GM12878 (cell line): ENCODE measurements at regions not wholly inside any gene's neighbourhood (a gene's known extent, or its start where the extent isn't known, plus 50 kb on each side); places are given as distances from the start of the nearest gene placed in this dataset.
A peak's percentile ranks its signal among the peaks of the same experiment; 100 is the strongest.

Experiments
- ATAC-seq: fragments of 200-7000 bp; cut with Tn5 transposase; 3 replicates; pipeline ENCODE4 v1.9.1; 2020; ENCODE audit warnings: mild to moderate bottlenecking, moderate library complexity
- BruUV-seq: library from RNA; stranded (reverse); fragments of 400-500 nt; replicated peaks from 2 replicates; lab custom pipeline; 2021; lab: Mats Ljungman, UMichigan
- CTCF ChIA-PET: fragments of 300-600 bp; sonication (Branson Sonifier 250); formaldehyde crosslinking; extraction: SDS; loops from one replicate; lab custom pipeline; 2021; ENCODE audit warnings: inconsistent platforms; lab: Yijun Ruan, JAX
- POLR2A ChIA-PET: fragments of 350-600 bp; formaldehyde crosslinking; extraction: SDS; loops from one replicate; lab custom pipeline; 2021; ENCODE audit warnings: inconsistent platforms; lab: Charles Lee
- RAD21 ChIA-PET: fragments of 300-600 bp; sonication (Branson Sonifier 250); formaldehyde crosslinking; loops from one replicate; lab custom pipeline; 2023; ENCODE audit warnings: antibody characterized with exemption; ENCODE audit not compliant: unreplicated experiment; lab: Charles Lee
- SMC1A ChIA-PET: fragments of 300-600 bp; sonication (Branson Sonifier 250); formaldehyde crosslinking; loops from one replicate; lab custom pipeline; 2023; ENCODE audit not compliant: unreplicated experiment, uncharacterized antibody; lab: Charles Lee
- DNase-seq: peaks from one replicate; pipeline ENCODE4 v3.0.0-alpha.2; 2011; ENCODE audit warnings: low read depth, low spot score
- FAIRE-seq: peaks from 3 replicates; lab custom pipeline; 2011; peaks lifted over from hg19 to GRCh38; lab: Jason Lieb, UNC
- H2AFZ ChIP-seq: 2 replicates; pipeline ENCODE4 v1.6.0; 2011; ENCODE audit warnings: low read depth, low read length, control low read depth; ENCODE audit not compliant: control insufficient read depth
- H3K27ac ChIP-seq: 2 replicates; pipeline ENCODE4 v1.5.1; 2011; ENCODE audit warnings: control low read depth; ENCODE audit not compliant: control insufficient read depth, insufficient read depth
- H3K27me3 ChIP-seq, 2 experiments: replicated peaks in 1 of 2; 2 replicates each; pipeline versions ENCODE4 v1.6.0 to v1.6.1; 2011; ENCODE audit warnings: low read length in 1 of 2; ENCODE audit not compliant: control insufficient read depth in 2 of 2, insufficient read depth in 2 of 2
- H3K36me3 ChIP-seq, 2 experiments: 2 replicates each; pipeline ENCODE4 v1.5.1; 2011; ENCODE audit warnings: low read length in 1 of 2; ENCODE audit not compliant: control insufficient read depth in 2 of 2, insufficient read depth in 2 of 2
- H3K4me1 ChIP-seq: 2 replicates; pipeline ENCODE4 v1.6.1; 2011; ENCODE audit warnings: mild to moderate bottlenecking, low read length, moderate library complexity, mixed read lengths; ENCODE audit not compliant: control insufficient read depth, insufficient read depth
- H3K4me2 ChIP-seq: 2 replicates; pipeline ENCODE4 v1.6.0; 2011; ENCODE audit warnings: control low read depth; ENCODE audit not compliant: control insufficient read depth, insufficient read depth
- H3K4me3 ChIP-seq: fragments of 200-600 bp; sonication (generic); 2 replicates; pipeline ENCODE4 v1.5.1; 2016
- H3K79me2 ChIP-seq: 2 replicates; pipeline ENCODE4 v1.6.0; 2011; ENCODE audit warnings: low read length; ENCODE audit not compliant: control insufficient read depth, insufficient read depth
- H3K9ac ChIP-seq: 2 replicates; pipeline ENCODE4 v1.8.0; 2011; ENCODE audit warnings: low read length, control low read depth, mixed read lengths; ENCODE audit not compliant: control insufficient read depth, insufficient read depth
- H3K9me3 ChIP-seq: replicated peaks from 3 replicates; pipeline ENCODE4 v1.5.1; 2011; ENCODE audit warnings: mild to moderate bottlenecking, low read length; ENCODE audit not compliant: control insufficient read depth, insufficient read depth
- H4K20me1 ChIP-seq: 2 replicates; pipeline ENCODE4 v1.6.0; 2011; ENCODE audit not compliant: control insufficient read depth, insufficient read depth
- CHD1 ChIP-seq: IDR thresholded peaks from 2 replicates; pipeline ENCODE4 v1.6.1; 2012; ENCODE audit warnings: low read depth, low read length, improper control_type of control experiment
- ETV6 ChIP-seq, 2 experiments: fragments of 450-650 bp in 1 of 2; IDR thresholded peaks in 1 of 2; conservative IDR thresholded peaks in 1 of 2; 2 replicates each; pipeline ENCODE4 v1.6.1; 2014; ENCODE audit warnings: antibody characterized with exemption in 1 of 2, borderline replicate concordance in 1 of 2, low read depth in 1 of 2, mild to moderate bottlenecking in 1 of 2, moderate library complexity in 1 of 2
- PML ChIP-seq: IDR thresholded peaks from 2 replicates; pipeline ENCODE4 v1.6.1; 2012; ENCODE audit warnings: low read length, inconsistent platforms
- RFX5 ChIP-seq: IDR thresholded peaks from 2 replicates; pipeline ENCODE4 v1.6.1; 2011; ENCODE audit warnings: low read depth, low read length, improper control_type of control experiment
- SIN3A ChIP-seq: IDR thresholded peaks from 2 replicates; pipeline ENCODE4 v1.6.1; 2012; ENCODE audit warnings: low read depth, low read length, improper control_type of control experiment
- SMARCA5 ChIP-seq: fragments of 450-650 bp; IDR thresholded peaks from 2 replicates; pipeline ENCODE4 v1.6.1; 2017; ENCODE audit warnings: mild to moderate bottlenecking
- SRF ChIP-seq, 2 experiments: IDR thresholded peaks; 2 replicates each; pipeline ENCODE4 v1.6.1; 2011; ENCODE audit warnings: low read depth in 2 of 2, low read length in 2 of 2, mild to moderate bottlenecking in 1 of 2, moderate library complexity in 1 of 2
- TCF7 ChIP-seq: IDR thresholded peaks from 2 replicates; pipeline ENCODE4 v1.6.1; 2014; ENCODE audit warnings: antibody characterized with exemption, borderline replicate concordance
- ZZZ3 ChIP-seq: IDR thresholded peaks from 2 replicates; pipeline ENCODE4 v1.6.1; 2011; ENCODE audit warnings: low read depth; ENCODE audit not compliant: control insufficient read depth, insufficient read length
- WGBS: methylation state at CpG from one replicate; pipeline ENCODE4 v1.1.6; 2016; ENCODE audit warnings: low lambda C conversion rate; ENCODE audit not compliant: insufficient replicate concordance, insufficient coverage; ENCODE audit errors: missing lambda C conversion rate; 5-methylcytosine and 5-hydroxymethylcytosine counted together
- in situ Hi-C: fragments of 300-500 bp; cut with MboI; formaldehyde crosslinking; loops from 9 replicates; pipeline ENCODE4 v1.14.3; 2018; ENCODE audit warnings: mixed read lengths
- intact Hi-C: fragments of 100-400 bp; cut with micrococcal nuclease; formaldehyde crosslinking; loops from one replicate; pipeline ENCODE4 v1.14.2; 2022; ENCODE audit not compliant: unreplicated experiment
- TF ChIP-seq, protein P1 (sequence below): fragments of 450-650 bp; IDR thresholded peaks from 2 replicates; pipeline ENCODE4 v1.6.1; 2017; ENCODE audit warnings: mild to moderate bottlenecking
- TF ChIP-seq, protein P2 (sequence below): IDR thresholded peaks from 2 replicates; pipeline ENCODE4 v1.6.1; 2011; ENCODE audit warnings: low read depth, low read length, improper control_type of control experiment, borderline replicate concordance
- TF ChIP-seq, protein P3 (sequence below): IDR thresholded peaks from 2 replicates; pipeline ENCODE4 v1.6.1; 2012; ENCODE audit warnings: low read depth, low read length, improper control_type of control experiment
- TF ChIP-seq, protein P4 (sequence below): IDR thresholded peaks from 2 replicates; pipeline ENCODE4 v1.6.1; 2012; ENCODE audit warnings: improper control_type of control experiment, low read depth, low read length; ENCODE audit not compliant: insufficient replicate concordance

DNA sequence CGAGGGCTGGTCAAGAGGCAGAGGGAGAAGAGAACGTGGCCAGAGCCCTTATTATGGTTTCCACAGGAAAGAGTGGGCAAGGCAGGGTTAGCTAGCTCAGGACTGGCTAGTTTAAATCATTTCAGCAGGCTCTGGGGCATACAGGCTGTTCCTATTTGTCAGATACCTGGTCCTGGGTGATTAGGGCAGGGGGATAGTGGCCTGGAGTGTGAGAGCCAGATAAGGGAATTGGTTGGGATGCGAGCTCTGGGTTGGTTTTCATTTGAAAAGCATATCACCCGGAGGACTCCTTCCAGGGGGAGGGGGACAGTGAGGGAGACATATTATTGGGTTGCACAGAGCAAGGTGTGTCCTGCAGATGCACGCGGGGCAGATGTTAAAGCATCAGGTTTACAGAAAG, 75.3 kb upstream of the CLDN10 start (continued):
- TF ChIP-seq, protein P1, sequence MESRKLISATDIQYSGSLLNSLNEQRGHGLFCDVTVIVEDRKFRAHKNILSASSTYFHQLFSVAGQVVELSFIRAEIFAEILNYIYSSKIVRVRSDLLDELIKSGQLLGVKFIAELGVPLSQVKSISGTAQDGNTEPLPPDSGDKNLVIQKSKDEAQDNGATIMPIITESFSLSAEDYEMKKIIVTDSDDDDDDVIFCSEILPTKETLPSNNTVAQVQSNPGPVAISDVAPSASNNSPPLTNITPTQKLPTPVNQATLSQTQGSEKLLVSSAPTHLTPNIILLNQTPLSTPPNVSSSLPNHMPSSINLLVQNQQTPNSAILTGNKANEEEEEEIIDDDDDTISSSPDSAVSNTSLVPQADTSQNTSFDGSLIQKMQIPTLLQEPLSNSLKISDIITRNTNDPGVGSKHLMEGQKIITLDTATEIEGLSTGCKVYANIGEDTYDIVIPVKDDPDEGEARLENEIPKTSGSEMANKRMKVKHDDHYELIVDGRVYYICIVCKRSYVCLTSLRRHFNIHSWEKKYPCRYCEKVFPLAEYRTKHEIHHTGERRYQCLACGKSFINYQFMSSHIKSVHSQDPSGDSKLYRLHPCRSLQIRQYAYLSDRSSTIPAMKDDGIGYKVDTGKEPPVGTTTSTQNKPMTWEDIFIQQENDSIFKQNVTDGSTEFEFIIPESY = no peak
- TF ChIP-seq SIN3A (no peak), ZZZ3 (no peak), RFX5 (no peak), ETV6 (conservative IDR thresholded peaks at IDR 0.05 in 1 of 2, IDR thresholded peaks at IDR 0.05 in 1 of 2; ENCODE audit: borderline replicate concordance in 1 of 2, low read depth in 1 of 2) (no peak)
- TF ChIP-seq, protein P2, sequence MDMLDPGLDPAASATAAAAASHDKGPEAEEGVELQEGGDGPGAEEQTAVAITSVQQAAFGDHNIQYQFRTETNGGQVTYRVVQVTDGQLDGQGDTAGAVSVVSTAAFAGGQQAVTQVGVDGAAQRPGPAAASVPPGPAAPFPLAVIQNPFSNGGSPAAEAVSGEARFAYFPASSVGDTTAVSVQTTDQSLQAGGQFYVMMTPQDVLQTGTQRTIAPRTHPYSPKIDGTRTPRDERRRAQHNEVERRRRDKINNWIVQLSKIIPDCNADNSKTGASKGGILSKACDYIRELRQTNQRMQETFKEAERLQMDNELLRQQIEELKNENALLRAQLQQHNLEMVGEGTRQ = no peak
- TF ChIP-seq, protein P3, sequence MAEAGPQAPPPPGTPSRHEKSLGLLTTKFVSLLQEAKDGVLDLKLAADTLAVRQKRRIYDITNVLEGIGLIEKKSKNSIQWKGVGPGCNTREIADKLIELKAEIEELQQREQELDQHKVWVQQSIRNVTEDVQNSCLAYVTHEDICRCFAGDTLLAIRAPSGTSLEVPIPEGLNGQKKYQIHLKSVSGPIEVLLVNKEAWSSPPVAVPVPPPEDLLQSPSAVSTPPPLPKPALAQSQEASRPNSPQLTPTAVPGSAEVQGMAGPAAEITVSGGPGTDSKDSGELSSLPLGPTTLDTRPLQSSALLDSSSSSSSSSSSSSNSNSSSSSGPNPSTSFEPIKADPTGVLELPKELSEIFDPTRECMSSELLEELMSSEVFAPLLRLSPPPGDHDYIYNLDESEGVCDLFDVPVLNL = no peak

DNA sequence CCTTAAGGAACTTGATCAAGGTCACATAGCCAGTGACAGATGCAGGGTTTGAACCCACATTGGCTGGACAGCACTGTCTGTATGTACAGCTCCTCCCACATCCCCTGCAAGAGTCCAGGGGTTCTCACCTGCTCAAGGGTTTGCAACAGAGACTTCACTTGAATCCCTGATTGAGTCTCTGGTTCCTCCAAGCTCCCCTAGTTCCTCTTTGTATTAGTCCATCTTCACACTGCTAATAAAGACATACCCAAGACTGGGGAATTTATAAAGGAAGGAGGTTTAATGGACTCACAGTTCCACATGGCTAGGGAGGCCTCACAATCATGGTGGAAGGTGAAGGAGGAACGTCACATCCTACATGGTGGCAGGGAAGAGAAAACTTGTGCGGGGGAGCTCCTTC, 72.8 kb upstream of the CLDN10 start:
- no peak overlapping the region for H3K9ac ChIP-seq
- H3K4me2 ChIP-seq = peak overlapping the region; percentile 11
- H3K36me3 ChIP-seq = no peaks in the 10 kb centered on the region
- RAD21 ChIA-PET = interaction anchor here (1.2 to 5.6 kb wide), 5 partner anchors 11 to 297 kb away, joined by 3 to 32 read pairs (median 3); no protein-coding TSS in a partner anchor
- peaks cover 21% of the 10 kb centered on the region for H3K4me1 ChIP-seq
- SMC1A ChIA-PET = interaction anchor here (0.7 to 1.6 kb wide), 8 partner anchors 12 to 1040 kb away, joined by 3 to 6 read pairs (median 4); no protein-coding TSS in a partner anchor
- H4K20me1 ChIP-seq = no peaks in the 10 kb centered on the region
- H3K9me3 ChIP-seq = peaks cover 3% of the 10 kb centered on the region; the same call in 2 of the 3 replicates
- H2AFZ ChIP-seq = no peak overlapping the region; the same call in 1 of the 2 replicates
- intact Hi-C loops (loop anchor here (2.0 to 5.0 kb wide), 3 partner anchors 177 to 805 kb away; partner anchors contain the start of gene ABCC4), in situ Hi-C loops (loop anchor here (5.0 to 10.0 kb wide), 2 partner anchors 287 to 805 kb away; no protein-coding TSS in a partner anchor)
- no TSS peak for BruUV-seq
- DNase-seq (peak; percentile 36), FAIRE-seq (no peak), ATAC-seq (peak; percentile 39)
- CTCF ChIA-PET = interaction anchor here (0.8 to 6.2 kb wide), 10 partner anchors 12 to 860 kb away, joined by 3 to 39 read pairs (median 4); no protein-coding TSS in a partner anchor
- POLR2A ChIA-PET = no interaction called here
- WGBS = 28% methylated on average over 2 of the region's 2 CpGs
- no peaks in the 10 kb centered on the region for H3K27me3 ChIP-seq
- no peak overlapping the region for H3K4me3 ChIP-seq
- H3K79me2 ChIP-seq = no peaks in the 10 kb centered on the region
- peak overlapping the region; percentile 54 for H3K27ac ChIP-seq
- TF ChIP-seq CHD1 = no peak
- TF ChIP-seq SRF (IDR thresholded peaks at IDR 0.05; ENCODE audit: low read depth in 2 of 2, low read length in 2 of 2) = no peak
- TF ChIP-seq PML = no peak
- TF ChIP-seq, protein P4, sequence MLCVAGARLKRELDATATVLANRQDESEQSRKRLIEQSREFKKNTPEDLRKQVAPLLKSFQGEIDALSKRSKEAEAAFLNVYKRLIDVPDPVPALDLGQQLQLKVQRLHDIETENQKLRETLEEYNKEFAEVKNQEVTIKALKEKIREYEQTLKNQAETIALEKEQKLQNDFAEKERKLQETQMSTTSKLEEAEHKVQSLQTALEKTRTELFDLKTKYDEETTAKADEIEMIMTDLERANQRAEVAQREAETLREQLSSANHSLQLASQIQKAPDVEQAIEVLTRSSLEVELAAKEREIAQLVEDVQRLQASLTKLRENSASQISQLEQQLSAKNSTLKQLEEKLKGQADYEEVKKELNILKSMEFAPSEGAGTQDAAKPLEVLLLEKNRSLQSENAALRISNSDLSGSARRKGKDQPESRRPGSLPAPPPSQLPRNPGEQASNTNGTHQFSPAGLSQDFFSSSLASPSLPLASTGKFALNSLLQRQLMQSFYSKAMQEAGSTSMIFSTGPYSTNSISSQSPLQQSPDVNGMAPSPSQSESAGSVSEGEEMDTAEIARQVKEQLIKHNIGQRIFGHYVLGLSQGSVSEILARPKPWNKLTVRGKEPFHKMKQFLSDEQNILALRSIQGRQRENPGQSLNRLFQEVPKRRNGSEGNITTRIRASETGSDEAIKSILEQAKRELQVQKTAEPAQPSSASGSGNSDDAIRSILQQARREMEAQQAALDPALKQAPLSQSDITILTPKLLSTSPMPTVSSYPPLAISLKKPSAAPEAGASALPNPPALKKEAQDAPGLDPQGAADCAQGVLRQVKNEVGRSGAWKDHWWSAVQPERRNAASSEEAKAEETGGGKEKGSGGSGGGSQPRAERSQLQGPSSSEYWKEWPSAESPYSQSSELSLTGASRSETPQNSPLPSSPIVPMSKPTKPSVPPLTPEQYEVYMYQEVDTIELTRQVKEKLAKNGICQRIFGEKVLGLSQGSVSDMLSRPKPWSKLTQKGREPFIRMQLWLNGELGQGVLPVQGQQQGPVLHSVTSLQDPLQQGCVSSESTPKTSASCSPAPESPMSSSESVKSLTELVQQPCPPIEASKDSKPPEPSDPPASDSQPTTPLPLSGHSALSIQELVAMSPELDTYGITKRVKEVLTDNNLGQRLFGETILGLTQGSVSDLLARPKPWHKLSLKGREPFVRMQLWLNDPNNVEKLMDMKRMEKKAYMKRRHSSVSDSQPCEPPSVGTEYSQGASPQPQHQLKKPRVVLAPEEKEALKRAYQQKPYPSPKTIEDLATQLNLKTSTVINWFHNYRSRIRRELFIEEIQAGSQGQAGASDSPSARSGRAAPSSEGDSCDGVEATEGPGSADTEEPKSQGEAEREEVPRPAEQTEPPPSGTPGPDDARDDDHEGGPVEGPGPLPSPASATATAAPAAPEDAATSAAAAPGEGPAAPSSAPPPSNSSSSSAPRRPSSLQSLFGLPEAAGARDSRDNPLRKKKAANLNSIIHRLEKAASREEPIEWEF = no peak
- TF ChIP-seq TCF7 = no peak
- TF ChIP-seq SMARCA5 = no peak
